IMR-90 (cell line): ENCODE measurements at regions not wholly inside any gene's neighbourhood (a gene's known extent, or its start where the extent isn't known, plus 50 kb on each side); places are given as distances from the start of the nearest gene placed in this dataset.

Source experiments
- ATAC-seq: fragments of 200-7000 bp; cut with Tn5 transposase; 2 replicates; pipeline ENCODE4 v1.9.1; 2020; ENCODE audit warnings: low read depth, mild to moderate bottlenecking, moderate library complexity
- BruUV-seq: library from RNA; stranded (reverse); fragments of 400-500 nt; replicated peaks from 2 replicates; lab custom pipeline; 2021; lab: Mats Ljungman, UMichigan
- CTCF ChIA-PET: fragments of 300-600 bp; formaldehyde crosslinking; extraction: SDS; loops from one replicate; lab custom pipeline; 2021; ENCODE audit warnings: antibody characterized with exemption; lab: Yijun Ruan, JAX
- POLR2A ChIA-PET: fragments of 300-600 bp; sonication (Branson Sonifier 250); formaldehyde crosslinking; loops from one replicate; lab custom pipeline; 2022; ENCODE audit warnings: antibody characterized with exemption; ENCODE audit not compliant: unreplicated experiment; lab: Charles Lee
- DNase-seq: peaks from one replicate; pipeline ENCODE4 v3.0.0; 2013
- H2AFZ ChIP-seq: replicated peaks from 2 replicates; pipeline ENCODE3; 2013; ENCODE audit warnings: low read length, mild to moderate bottlenecking; ENCODE audit not compliant: poor library complexity
- H2AK5ac ChIP-seq: 2 replicates; pipeline ENCODE4 v1.6.1; 2013; ENCODE audit warnings: low read depth, low read length, inconsistent platforms
- H2AK9ac ChIP-seq: replicated peaks from 2 replicates; pipeline ENCODE3; 2013; ENCODE audit warnings: mild to moderate bottlenecking, low read depth, low read length, moderate library complexity; ENCODE audit not compliant: poor library complexity
- H2BK120ac ChIP-seq: 2 replicates; pipeline ENCODE4 v1.6.1; 2013; ENCODE audit warnings: low read depth, low read length, inconsistent platforms
- H2BK15ac ChIP-seq: 3 replicates; pipeline ENCODE4 v1.6.1; 2013; ENCODE audit warnings: low read depth, low read length, inconsistent platforms
- H2BK20ac ChIP-seq: 2 replicates; pipeline ENCODE4 v1.6.1; 2013; ENCODE audit warnings: low read depth, mild to moderate bottlenecking, inconsistent platforms, low read length, moderate library complexity
- H2BK5ac ChIP-seq: 2 replicates; pipeline ENCODE4 v1.6.1; 2013; ENCODE audit warnings: mild to moderate bottlenecking, low read depth, low read length, inconsistent platforms; ENCODE audit not compliant: poor library complexity, severe bottlenecking
- H3K14ac ChIP-seq: replicated peaks from 2 replicates; pipeline ENCODE4 v1.6.1; 2013; ENCODE audit warnings: low read depth, low read length, inconsistent platforms
- H3K18ac ChIP-seq: 2 replicates; pipeline ENCODE4 v1.6.1; 2013; ENCODE audit warnings: low read depth, low read length, control low read depth
- H3K23ac ChIP-seq: 2 replicates; pipeline ENCODE4 v1.6.1; 2013; ENCODE audit warnings: low read depth, low read length, inconsistent platforms
- H3K27ac ChIP-seq: 2 replicates; pipeline ENCODE4 v1.5.1; 2013; ENCODE audit warnings: mild to moderate bottlenecking, control low read depth, low read length; ENCODE audit not compliant: insufficient read depth
- H3K27me3 ChIP-seq: 2 replicates; pipeline ENCODE4 v1.6.1; 2013; ENCODE audit warnings: low read length; ENCODE audit not compliant: control insufficient read depth, insufficient read depth
- H3K36me3 ChIP-seq: 2 replicates; pipeline ENCODE4 v1.6.1; 2013; ENCODE audit warnings: low read length, mixed read lengths; ENCODE audit not compliant: control insufficient read depth, insufficient read depth
- H3K4ac ChIP-seq: 2 replicates; pipeline ENCODE4 v1.6.1; 2013; ENCODE audit warnings: low read depth, low read length, inconsistent platforms
- H3K4me1 ChIP-seq: 2 replicates; pipeline ENCODE4 v1.6.1; 2013; ENCODE audit warnings: low read length, mixed read lengths; ENCODE audit not compliant: control insufficient read depth, insufficient read depth
- H3K4me2 ChIP-seq: 2 replicates; pipeline ENCODE4 v1.6.1; 2013; ENCODE audit warnings: low read depth, mild to moderate bottlenecking, control low read depth, low read length, moderate library complexity
- H3K4me3 ChIP-seq: 2 replicates; pipeline ENCODE4 v1.5.1; 2013; ENCODE audit warnings: low read depth, mild to moderate bottlenecking, control low read depth, low read length, moderate library complexity; ENCODE audit not compliant: insufficient read depth
- H3K56ac ChIP-seq: 2 replicates; pipeline ENCODE4 v1.6.1; 2013; ENCODE audit warnings: low read length, inconsistent platforms; ENCODE audit not compliant: insufficient read depth; ENCODE audit errors: extremely low read depth
- H3K79me1 ChIP-seq, 2 experiments: 2 replicates each; pipeline ENCODE4 v1.6.1; 2013; ENCODE audit warnings: low read length in 2 of 2, inconsistent platforms in 1 of 2, low read depth in 1 of 2
- H3K9ac ChIP-seq: 2 replicates; pipeline ENCODE4 v1.6.1; 2013; ENCODE audit warnings: low read depth, low read length, control low read depth
- H3K9me1 ChIP-seq: 2 replicates; pipeline ENCODE4 v1.6.1; 2013; ENCODE audit warnings: low read length, inconsistent platforms; ENCODE audit not compliant: insufficient read depth
- H3K9me3 ChIP-seq: 2 replicates; pipeline ENCODE4 v1.6.1; 2013; ENCODE audit warnings: low read length; ENCODE audit not compliant: control insufficient read depth, insufficient read depth
- H4K20me1 ChIP-seq: 2 replicates; pipeline ENCODE4 v1.6.1; 2013; ENCODE audit warnings: low read length, inconsistent platforms; ENCODE audit not compliant: insufficient read depth
- H4K5ac ChIP-seq: 2 replicates; pipeline ENCODE4 v1.6.1; 2013; ENCODE audit warnings: mild to moderate bottlenecking, low read depth, low read length, control low read depth
- H4K8ac ChIP-seq, 2 experiments: 2 replicates each; pipeline ENCODE4 v1.6.1; 2013; ENCODE audit warnings: low read depth in 2 of 2, low read length in 2 of 2, control low read depth in 1 of 2, inconsistent platforms in 1 of 2
- H4K91ac ChIP-seq: 2 replicates; pipeline ENCODE4 v1.6.1; 2013; ENCODE audit warnings: low read depth, low read length, inconsistent platforms; ENCODE audit not compliant: insufficient read depth
- CEBPB ChIP-seq: IDR thresholded peaks from 2 replicates; pipeline ENCODE4 v1.6.1; 2012; ENCODE audit warnings: low read depth, low read length, improper control_type of control experiment
- CHD1 ChIP-seq: IDR thresholded peaks from 2 replicates; pipeline ENCODE4 v1.6.1; 2012; ENCODE audit warnings: low read depth, low read length, improper control_type of control experiment
- FOS ChIP-seq: fragments of 150-350 bp; IDR thresholded peaks from 2 replicates; pipeline ENCODE4 v1.6.1; 2016; ENCODE audit warnings: low read depth, low read length
- MAFK ChIP-seq: IDR thresholded peaks from 2 replicates; pipeline ENCODE4 v1.6.1; 2012; ENCODE audit warnings: low read depth, low read length, improper control_type of control experiment
- MAZ ChIP-seq: IDR thresholded peaks from 2 replicates; pipeline ENCODE4 v1.6.1; 2012; ENCODE audit warnings: low read depth, mild to moderate bottlenecking, low read length, improper control_type of control experiment, moderate library complexity, borderline replicate concordance
- NFE2L2 ChIP-seq: fragments of 150-350 bp; IDR thresholded peaks from 2 replicates; pipeline ENCODE4 v1.6.1; 2016; ENCODE audit warnings: low read depth, mild to moderate bottlenecking, low read length
- POLR2A ChIP-seq: IDR thresholded peaks from 2 replicates; pipeline ENCODE4 v1.6.1; 2012; ENCODE audit warnings: mild to moderate bottlenecking, low read depth, low read length
- RCOR1 ChIP-seq: IDR thresholded peaks from 2 replicates; pipeline ENCODE4 v1.6.1; 2012; ENCODE audit warnings: mild to moderate bottlenecking, low read length, improper control_type of control experiment; ENCODE audit not compliant: insufficient replicate concordance
- dilution Hi-C: fragments of 300-500 bp; cut with HindIII; formaldehyde crosslinking; loops from one replicate; pipeline ENCODE4 v1.14.3; 2018; ENCODE audit warnings: low sequenced_read_pairs; ENCODE audit not compliant: unreplicated experiment
- in situ Hi-C: fragments of 300-500 bp; cut with MboI; formaldehyde crosslinking; loops from 3 replicates; pipeline ENCODE4 v1.14.3; 2019; ENCODE audit warnings: low sequenced_read_pairs, inconsistent platforms, mixed read lengths
- intact Hi-C: fragments of 100-400 bp; cut with micrococcal nuclease; formaldehyde crosslinking; loops from 2 replicates; pipeline ENCODE4 v1.10.0; 2022
- TF ChIP-seq, protein P1 (sequence below): fragments of 150-350 bp; IDR thresholded peaks from 2 replicates; pipeline ENCODE4 v1.6.1; 2016; ENCODE audit warnings: low read depth, mild to moderate bottlenecking, low read length, moderate library complexity, borderline replicate concordance

DNA sequence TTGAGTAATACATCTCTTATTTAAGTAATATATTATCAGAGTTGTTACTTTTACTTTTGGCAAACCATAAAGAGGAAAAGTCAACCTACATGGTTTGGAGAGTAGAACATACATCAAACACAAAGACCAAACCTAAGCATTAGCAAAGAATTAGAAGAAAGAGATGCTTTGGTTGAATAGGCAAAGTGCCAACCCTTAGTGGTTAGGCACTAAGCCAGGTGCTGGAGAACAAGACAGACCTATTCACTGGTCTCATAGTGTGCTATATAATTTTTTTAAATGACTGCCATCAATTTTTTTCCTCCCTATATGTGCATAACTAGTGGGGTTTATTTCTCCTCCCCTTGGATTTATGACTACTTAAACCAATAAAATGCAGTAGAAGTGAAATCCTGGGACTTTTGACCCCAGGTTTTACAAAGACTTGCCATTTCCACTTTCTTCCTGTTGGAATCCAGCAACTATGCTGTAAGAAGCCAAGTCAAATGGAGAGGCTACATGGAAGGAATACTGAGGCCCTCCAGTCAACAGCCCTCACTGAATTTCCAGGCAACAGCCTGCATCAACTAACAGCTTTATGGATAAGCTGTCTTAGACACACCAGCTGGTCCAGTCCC, 69.8 kb upstream of the HAO2 start:
- no peak overlapping the region for H2AFZ ChIP-seq
- dilution Hi-C loops (no loop called here), in situ Hi-C loops (loop anchor here (25.0 kb wide), 1 partner anchor 364 kb away; no protein-coding TSS in a partner anchor), intact Hi-C loops (no loop called here)
- H3K27ac ChIP-seq = no peak overlapping the region
- no peaks in the 10 kb centered on the region for H3K36me3 ChIP-seq
- no peaks in the 10 kb centered on the region for H4K20me1 ChIP-seq
- ATAC-seq (no peak), DNase-seq (peak; percentile 4)
- no peak overlapping the region for H3K4me2 ChIP-seq
- BruUV-seq = no TSS peak
- no peak overlapping the region for H3K9ac ChIP-seq
- H3K79me1 ChIP-seq = no peaks in the 10 kb centered on the region
- TF ChIP-seq MAZ (no peak), MAFK (no peak), POLR2A (no peak), NFE2L2 (no peak), RCOR1 (no peak), FOS (no peak), CEBPB (no peak), CHD1 (no peak)
- TF ChIP-seq, protein P1, sequence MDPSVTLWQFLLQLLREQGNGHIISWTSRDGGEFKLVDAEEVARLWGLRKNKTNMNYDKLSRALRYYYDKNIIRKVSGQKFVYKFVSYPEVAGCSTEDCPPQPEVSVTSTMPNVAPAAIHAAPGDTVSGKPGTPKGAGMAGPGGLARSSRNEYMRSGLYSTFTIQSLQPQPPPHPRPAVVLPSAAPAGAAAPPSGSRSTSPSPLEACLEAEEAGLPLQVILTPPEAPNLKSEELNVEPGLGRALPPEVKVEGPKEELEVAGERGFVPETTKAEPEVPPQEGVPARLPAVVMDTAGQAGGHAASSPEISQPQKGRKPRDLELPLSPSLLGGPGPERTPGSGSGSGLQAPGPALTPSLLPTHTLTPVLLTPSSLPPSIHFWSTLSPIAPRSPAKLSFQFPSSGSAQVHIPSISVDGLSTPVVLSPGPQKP = no peak
- H3K4me1 ChIP-seq = no peaks in the 10 kb centered on the region
- H4K8ac ChIP-seq = no peak overlapping the region
- POLR2A ChIA-PET = no interaction called here
- no peak overlapping the region for H3K18ac ChIP-seq
- H3K23ac ChIP-seq = no peak overlapping the region
- H2BK120ac ChIP-seq = no peak overlapping the region
- no peak overlapping the region for H3K56ac ChIP-seq
- no peak overlapping the region for H4K5ac ChIP-seq
- H3K14ac ChIP-seq = no peak overlapping the region
- H2BK5ac ChIP-seq = no peak overlapping the region
- H2BK15ac ChIP-seq = no peak overlapping the region
- no peaks in the 10 kb centered on the region for H3K9me3 ChIP-seq
- no peak overlapping the region for H4K91ac ChIP-seq
- H3K4me3 ChIP-seq = no peak overlapping the region
- no peak overlapping the region for H2AK9ac ChIP-seq
- CTCF ChIA-PET = interaction anchor here (0.6 kb wide), 1 partner anchor 1401 kb away, joined by 6 read pairs; no protein-coding TSS in a partner anchor
- H3K27me3 ChIP-seq = peaks cover 2% of the 10 kb centered on the region
- H2BK20ac ChIP-seq = no peak overlapping the region
- no peak overlapping the region for H2AK5ac ChIP-seq
- H3K9me1 ChIP-seq = no peaks in the 10 kb centered on the region
- H3K4ac ChIP-seq = no peak overlapping the region
